Activated CD4-positive, alpha-beta T cell treated with anti-CD3 and anti-CD28 coated beads, Interleukin-2, amount 10 ng/mL, durations not matched to agents 24 days and 14 days (primary cell): ENCODE measurements at regions not wholly inside any gene's neighbourhood (a gene's known extent, or its start where the extent isn't known, plus 50 kb on each side); places are given as distances from the start of the nearest gene placed in this dataset.

Experiments
- DNase-seq: peaks from one replicate; pipeline ENCODE4 v3.0.0; 2022
- H3K27ac Mint-ChIP-seq: one replicate; pipeline ENCODE4 v1.8.0; 2022; ENCODE audit warnings: mild to moderate bottlenecking, mixed read lengths
- H3K27me3 Mint-ChIP-seq: one replicate; pipeline ENCODE4 v1.8.0; 2022; ENCODE audit warnings: mixed read lengths
- H3K36me3 Mint-ChIP-seq: one replicate; pipeline ENCODE4 v1.8.0; 2022; ENCODE audit warnings: low read depth, mild to moderate bottlenecking, mixed read lengths
- H3K4me1 Mint-ChIP-seq: one replicate; pipeline ENCODE4 v1.8.0; 2021; ENCODE audit warnings: mixed read lengths
- H3K4me3 Mint-ChIP-seq: one replicate; pipeline ENCODE4 v1.8.0; 2022; ENCODE audit warnings: mild to moderate bottlenecking, moderate library complexity, mixed read lengths
- H3K9me3 Mint-ChIP-seq: one replicate; pipeline ENCODE4 v1.8.0; 2021; ENCODE audit warnings: mixed read lengths
- intact Hi-C: fragments of 100-400 bp; cut with micrococcal nuclease; formaldehyde crosslinking; loops from one replicate; pipeline ENCODE4 v1.15.1; 2023

DNA sequence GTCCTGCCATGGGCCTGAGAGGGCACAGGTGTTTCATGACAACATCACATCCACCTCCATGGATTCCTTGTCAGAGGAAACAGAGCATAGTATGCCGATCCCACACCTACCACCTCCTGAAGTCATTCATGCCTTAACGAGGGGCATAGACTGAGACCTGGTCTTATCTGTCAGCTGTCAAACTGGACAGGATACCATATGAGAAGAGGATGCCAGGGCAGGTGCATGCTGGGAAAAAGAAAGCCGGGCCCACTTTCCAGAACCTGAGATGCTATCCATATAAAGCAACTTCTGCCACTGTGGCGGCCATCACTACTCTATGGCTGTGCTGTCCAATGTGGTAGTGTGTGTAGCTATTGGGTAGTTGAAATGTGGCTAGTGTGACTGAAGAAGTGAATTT lies 116.0 kb upstream of the SIX2 start:
- DNase-seq: no peak
- no peaks in the 10 kb centered on the region for H3K27me3 Mint-ChIP-seq
- H3K4me1 Mint-ChIP-seq: no peaks in the 10 kb centered on the region
- intact Hi-C loops: no loop called here
- H3K4me3 Mint-ChIP-seq: no peak overlapping the region
- H3K27ac Mint-ChIP-seq: no peak overlapping the region
- H3K36me3 Mint-ChIP-seq: no peaks in the 10 kb centered on the region
- H3K9me3 Mint-ChIP-seq: no peaks in the 10 kb centered on the region

DNA sequence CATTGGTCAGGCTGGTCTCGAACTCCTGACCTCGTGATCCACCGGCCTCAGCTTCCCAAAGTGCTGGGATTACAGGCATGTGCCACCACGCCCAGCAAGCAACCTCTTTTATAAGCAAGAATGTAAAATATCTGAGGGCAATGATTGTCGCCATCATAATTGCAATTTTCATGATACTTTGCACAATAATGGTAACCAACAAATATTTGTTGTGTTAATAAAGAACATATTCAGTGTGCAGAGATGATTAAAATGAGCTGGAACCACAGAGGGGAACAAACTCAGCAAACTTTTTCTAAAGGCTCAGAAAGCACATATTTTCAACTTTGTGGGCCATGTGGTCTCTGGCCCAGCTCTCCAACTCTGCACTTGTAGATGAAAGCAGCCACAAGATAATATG lies 115.2 kb upstream of the SIX2 start:
- Mint-ChIP-seq H3K4me1 (no peaks in the 10 kb centered on the region), H3K4me3 (no peak overlapping the region), H3K27ac (no peak overlapping the region), H3K27me3 (no peaks in the 10 kb centered on the region), H3K9me3 (no peaks in the 10 kb centered on the region), H3K36me3 (no peaks in the 10 kb centered on the region)
- intact Hi-C loops: no loop called here
- DNase-seq: no peak

DNA sequence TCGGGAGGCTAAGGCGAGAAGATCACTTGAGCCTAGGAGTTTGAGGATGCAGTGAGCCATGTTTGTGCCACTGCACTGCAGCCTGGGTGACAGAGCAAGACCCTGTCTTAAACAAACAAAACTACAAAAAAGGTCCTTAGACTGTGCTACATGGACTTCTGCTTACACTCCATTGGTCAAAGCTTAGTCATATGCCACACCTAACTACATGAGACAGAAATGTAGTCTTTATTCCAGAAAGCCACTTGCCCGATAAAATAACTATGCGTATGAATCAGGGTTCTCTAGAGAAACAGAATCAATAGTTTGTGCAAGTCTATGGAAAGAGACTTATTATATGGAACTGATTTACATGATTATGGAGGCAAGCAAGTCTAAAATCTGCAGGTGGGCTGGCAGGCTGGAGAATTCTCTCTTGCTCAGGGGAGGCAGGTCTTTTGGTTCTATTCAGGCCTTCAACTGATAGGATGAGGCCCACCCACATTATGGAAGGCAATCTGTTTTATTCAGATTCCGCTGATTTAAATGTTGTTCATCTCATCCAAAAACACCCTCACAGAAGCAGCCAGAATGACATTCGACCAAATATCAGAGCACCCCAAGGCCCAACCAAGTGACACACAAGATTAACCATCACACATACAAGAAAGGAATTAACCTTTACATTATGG lies 114.4 kb upstream of the SIX2 start:
- H3K27ac Mint-ChIP-seq: no peak overlapping the region
- no peak overlapping the region for H3K4me3 Mint-ChIP-seq
- H3K27me3 Mint-ChIP-seq: no peaks in the 10 kb centered on the region
- no peaks in the 10 kb centered on the region for H3K9me3 Mint-ChIP-seq
- no peaks in the 10 kb centered on the region for H3K4me1 Mint-ChIP-seq
- intact Hi-C loops: no loop called here
- DNase-seq: no peak
- H3K36me3 Mint-ChIP-seq: no peaks in the 10 kb centered on the region

DNA sequence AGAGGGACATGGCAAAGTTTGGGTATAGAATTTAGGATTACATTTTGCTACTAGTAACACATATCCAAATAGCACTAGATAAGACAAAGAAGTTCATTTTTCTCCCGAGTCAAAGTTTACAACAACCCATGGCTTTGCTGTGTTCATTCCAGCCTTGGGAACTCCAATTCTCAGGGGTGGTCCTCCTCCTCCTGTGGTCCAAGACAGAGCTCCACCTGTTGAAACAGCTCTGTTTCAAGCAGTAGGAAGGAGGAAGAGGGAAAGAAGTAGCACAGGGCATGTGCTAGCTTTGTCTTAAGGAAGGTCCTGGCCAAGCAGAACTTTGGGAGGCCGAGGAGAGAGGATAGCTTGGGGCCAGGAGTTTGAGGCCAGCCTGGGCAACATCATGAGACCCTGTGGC lies 113.8 kb upstream of the SIX2 start:
- H3K27ac Mint-ChIP-seq: no peak overlapping the region
- no peak for DNase-seq
- H3K36me3 Mint-ChIP-seq: no peaks in the 10 kb centered on the region
- intact Hi-C loops: no loop called here
- H3K4me3 Mint-ChIP-seq: no peak overlapping the region
- no peaks in the 10 kb centered on the region for H3K9me3 Mint-ChIP-seq
- H3K4me1 Mint-ChIP-seq: no peaks in the 10 kb centered on the region
- no peaks in the 10 kb centered on the region for H3K27me3 Mint-ChIP-seq

DNA sequence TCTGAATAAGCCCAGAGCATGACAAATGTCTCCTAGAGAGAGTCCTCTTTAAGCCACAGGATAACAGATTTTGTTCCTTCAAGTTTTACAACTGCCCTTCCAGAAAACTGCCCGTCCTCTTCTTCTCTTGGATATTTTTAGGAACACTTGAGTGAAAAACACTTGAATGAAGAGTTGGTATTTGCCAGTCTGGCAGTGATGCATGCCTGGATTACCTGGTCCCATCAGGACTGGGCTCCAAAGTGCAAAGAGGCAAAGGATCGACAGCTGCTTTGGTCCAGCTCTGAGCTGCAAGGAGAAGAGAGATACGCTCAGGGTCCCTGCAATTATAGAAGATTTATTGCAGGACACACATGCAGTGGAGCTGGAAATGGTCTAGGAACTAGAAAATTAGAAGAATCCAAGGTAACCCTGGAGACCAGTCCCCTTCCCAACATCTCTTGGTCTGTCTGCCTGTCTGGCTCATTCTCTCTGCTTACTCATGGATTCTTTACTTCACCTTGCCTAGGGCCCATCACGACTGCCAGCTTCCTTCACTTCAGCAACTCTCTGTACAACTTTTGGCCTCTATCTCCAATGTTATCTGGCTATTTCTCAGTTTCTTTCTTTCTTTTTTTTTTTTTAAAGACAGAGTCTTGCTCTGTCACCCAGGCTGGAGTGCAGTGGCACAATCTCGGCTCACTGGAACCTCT lies 112.1 kb upstream of the SIX2 start:
- DNase-seq: no peak
- Mint-ChIP-seq H3K9me3 (no peaks in the 10 kb centered on the region), H3K27ac (no peak overlapping the region)

DNA sequence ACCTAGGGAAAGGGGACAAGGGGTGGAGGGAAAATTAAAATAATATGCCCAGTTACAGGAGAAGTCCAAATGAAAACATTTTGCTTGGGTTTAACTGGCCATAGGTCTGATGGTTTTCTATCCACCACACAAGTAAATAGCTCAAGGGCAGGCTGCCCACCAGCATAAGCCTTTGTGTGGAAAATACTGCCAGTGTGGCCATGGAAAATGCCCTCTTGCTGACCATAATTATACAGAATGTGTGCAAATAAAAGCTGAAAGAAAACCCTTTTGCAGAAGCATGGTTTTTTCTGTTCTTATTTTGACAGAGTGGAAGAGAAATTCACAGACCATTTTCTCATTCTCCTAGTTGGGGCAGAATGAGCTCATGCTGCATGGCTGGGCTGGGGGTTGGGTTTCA lies 111.3 kb upstream of the SIX2 start:
- no peaks in the 10 kb centered on the region for H3K4me1 Mint-ChIP-seq

More for the DNA sequence above, 112.1 kb upstream of the SIX2 start:
- H3K27me3 Mint-ChIP-seq: no peaks in the 10 kb centered on the region
- H3K36me3 Mint-ChIP-seq: no peaks in the 10 kb centered on the region
- intact Hi-C loops: no loop called here
- H3K4me3 Mint-ChIP-seq: no peak overlapping the region
- H3K4me1 Mint-ChIP-seq: no peaks in the 10 kb centered on the region

DNA sequence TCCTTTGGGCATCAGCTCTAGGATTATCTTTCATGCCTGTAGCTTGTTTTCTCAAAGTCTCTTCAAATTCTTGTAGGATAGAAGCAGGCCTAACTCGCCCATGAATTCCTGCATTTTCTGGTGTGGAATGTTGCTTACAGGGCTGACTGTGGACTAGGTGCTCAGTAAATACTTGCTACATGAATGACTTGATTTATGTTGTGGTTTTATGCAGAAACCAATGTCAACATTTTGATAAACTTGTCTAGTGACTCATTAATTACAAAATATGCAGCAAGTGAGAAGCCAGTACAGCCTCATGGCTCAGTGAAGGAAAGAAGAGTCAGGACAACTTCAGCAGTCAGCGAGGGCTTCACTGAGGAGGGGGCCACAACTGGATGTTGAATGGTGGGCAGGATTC lies 110.6 kb upstream of the SIX2 start:
- Mint-ChIP-seq H3K4me1 (no peaks in the 10 kb centered on the region), H3K36me3 (no peaks in the 10 kb centered on the region), H3K9me3 (no peaks in the 10 kb centered on the region), H3K4me3 (no peak overlapping the region), H3K27me3 (no peaks in the 10 kb centered on the region), H3K27ac (no peak overlapping the region)
- intact Hi-C loops: no loop called here
- no peak for DNase-seq

More for the DNA sequence above, 111.3 kb upstream of the SIX2 start:
- intact Hi-C loops: no loop called here
- H3K27me3 Mint-ChIP-seq: no peaks in the 10 kb centered on the region
- no peak overlapping the region for H3K4me3 Mint-ChIP-seq
- H3K27ac Mint-ChIP-seq: no peak overlapping the region
- no peaks in the 10 kb centered on the region for H3K36me3 Mint-ChIP-seq
- no peak for DNase-seq
- no peaks in the 10 kb centered on the region for H3K9me3 Mint-ChIP-seq

DNA sequence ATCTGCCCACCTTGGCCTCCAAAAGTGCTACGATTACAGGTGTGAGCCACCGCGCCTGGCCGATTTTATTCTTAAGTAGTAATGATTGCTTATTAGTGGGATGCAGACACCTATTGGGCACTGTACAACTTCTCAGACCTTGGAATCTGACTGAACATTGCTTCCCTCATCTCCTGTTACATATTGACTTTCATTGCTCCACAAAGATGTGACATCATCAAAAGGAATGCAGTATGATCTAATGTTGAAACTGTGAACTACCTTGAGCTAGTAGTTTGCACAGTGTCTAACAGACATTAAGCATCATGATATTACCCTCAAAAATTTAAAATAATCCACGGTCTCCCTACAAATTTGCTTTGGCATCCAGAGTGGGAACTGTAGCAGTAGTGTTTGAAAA lies 109.8 kb upstream of the SIX2 start:
- no peaks in the 10 kb centered on the region for H3K9me3 Mint-ChIP-seq
- no peaks in the 10 kb centered on the region for H3K27me3 Mint-ChIP-seq
- H3K4me3 Mint-ChIP-seq: no peak overlapping the region

DNA sequence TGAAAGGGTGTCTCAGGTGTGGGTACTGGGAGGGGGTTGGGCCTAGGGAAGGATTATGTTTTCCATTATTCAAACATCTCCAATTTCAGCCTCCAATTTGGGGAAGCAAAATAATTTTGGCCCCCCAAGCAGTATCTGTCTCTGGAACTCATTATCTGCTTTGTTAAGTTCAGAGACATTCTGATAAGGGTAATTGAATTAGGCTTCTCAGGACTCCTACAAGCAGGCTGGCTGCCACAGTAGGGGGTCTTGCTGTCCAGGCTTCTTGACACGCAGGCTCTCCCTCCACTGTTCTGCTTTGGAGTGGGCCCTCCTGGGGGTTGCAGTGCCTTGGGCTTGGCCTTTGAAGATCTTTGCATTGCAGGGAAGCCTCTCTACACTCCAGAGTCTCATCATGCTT lies 108.1 kb upstream of the SIX2 start:
- no peaks in the 10 kb centered on the region for H3K36me3 Mint-ChIP-seq
- no peaks in the 10 kb centered on the region for H3K4me1 Mint-ChIP-seq
- no peak overlapping the region for H3K4me3 Mint-ChIP-seq
- DNase-seq: no peak
- H3K27me3 Mint-ChIP-seq: no peaks in the 10 kb centered on the region
- H3K9me3 Mint-ChIP-seq: no peaks in the 10 kb centered on the region
- H3K27ac Mint-ChIP-seq: no peak overlapping the region
- intact Hi-C loops: no loop called here

More for the DNA sequence above, 109.8 kb upstream of the SIX2 start:
- Mint-ChIP-seq H3K27ac (no peak overlapping the region), H3K36me3 (no peaks in the 10 kb centered on the region), H3K4me1 (no peaks in the 10 kb centered on the region)
- intact Hi-C loops: no loop called here
- no peak for DNase-seq

DNA sequence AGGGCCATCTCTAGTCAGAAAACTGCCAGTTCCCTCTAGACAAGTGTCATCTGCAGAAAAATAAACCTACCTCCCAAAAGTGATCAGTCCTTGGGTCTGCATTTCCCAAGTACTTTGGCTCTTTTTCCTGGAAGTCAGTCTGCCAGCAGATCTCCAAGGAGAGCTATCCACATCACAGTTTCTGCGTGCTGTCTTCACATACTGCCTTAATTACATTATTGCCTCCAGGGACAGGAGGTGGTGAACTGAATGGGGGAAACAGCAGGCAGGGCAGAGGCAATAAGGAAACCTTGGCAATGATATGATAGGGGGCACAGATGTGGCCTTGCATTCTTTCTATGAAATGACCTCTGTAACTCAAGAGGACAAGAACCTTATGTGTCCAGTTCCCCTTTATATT lies 105.9 kb upstream of the SIX2 start:
- intact Hi-C loops: no loop called here

DNA sequence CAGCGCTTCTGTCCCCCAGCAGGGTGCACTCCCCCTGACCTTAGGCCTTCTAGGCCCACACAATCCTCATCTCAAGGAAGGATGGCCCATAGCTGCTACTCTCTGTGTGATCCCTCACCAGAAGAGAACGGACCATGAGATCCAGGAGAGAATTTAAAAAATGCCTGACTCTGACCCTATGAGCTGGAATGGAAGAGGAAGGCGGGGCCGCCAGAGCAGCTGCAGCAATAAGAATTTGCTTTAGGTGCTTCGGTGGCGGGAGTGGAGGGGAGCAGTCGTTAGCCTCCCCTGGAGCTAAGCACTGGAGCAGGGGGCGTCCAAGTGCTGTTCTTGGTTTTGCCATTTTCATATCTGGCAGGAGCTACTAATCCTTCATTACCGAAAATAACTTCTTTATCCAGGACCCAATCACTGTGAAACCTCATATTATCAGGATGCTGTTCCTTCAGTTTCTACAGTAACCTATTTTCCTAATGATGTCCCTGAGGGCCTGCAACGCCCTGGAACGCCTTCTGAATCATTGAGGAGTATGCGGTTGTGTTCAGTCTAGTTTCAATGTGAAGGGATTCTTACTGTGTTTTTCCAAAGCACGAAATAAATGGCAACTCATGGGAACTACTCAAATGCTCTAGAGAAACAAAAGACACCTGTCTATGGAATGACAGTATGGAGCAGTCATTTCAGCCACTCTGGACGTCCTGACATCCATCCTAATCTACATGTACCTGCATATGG lies 105.1 kb upstream of the SIX2 start:
- H3K27me3 Mint-ChIP-seq: no peaks in the 10 kb centered on the region
- DNase-seq: no peak
- intact Hi-C loops: no loop called here
- H3K4me3 Mint-ChIP-seq: no peak overlapping the region
- no peak overlapping the region for H3K27ac Mint-ChIP-seq
- H3K9me3 Mint-ChIP-seq: no peaks in the 10 kb centered on the region
- H3K4me1 Mint-ChIP-seq: no peaks in the 10 kb centered on the region
- H3K36me3 Mint-ChIP-seq: no peaks in the 10 kb centered on the region

More for the DNA sequence above, 105.9 kb upstream of the SIX2 start:
- Mint-ChIP-seq H3K4me3 (no peak overlapping the region), H3K9me3 (no peaks in the 10 kb centered on the region), H3K27ac (no peak overlapping the region), H3K4me1 (no peaks in the 10 kb centered on the region), H3K27me3 (no peaks in the 10 kb centered on the region), H3K36me3 (no peaks in the 10 kb centered on the region)
- no peak for DNase-seq

DNA sequence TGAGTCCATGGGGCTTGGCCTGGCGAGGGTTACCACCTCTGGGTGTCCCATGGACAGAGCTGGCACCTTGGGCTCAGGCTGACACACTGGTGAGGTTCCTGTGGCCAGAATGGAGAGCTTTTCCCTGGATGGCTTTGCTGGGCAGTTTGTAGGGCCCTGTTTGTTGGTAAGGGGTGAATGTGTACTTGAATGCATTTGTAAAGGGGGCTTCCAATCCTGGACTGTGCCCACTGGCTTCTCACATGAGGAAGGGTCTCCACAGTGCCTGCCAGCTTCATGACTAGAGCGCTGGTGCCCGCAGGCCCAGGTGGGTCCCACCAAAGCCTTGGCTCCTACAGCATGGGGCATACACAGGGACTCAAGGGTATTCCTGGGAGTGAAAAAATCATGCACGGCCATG lies 103.5 kb upstream of the SIX2 start:
- Mint-ChIP-seq H3K27ac (no peak overlapping the region), H3K4me3 (no peak overlapping the region), H3K4me1 (no peaks in the 10 kb centered on the region), H3K36me3 (no peaks in the 10 kb centered on the region), H3K27me3 (no peaks in the 10 kb centered on the region), H3K9me3 (no peaks in the 10 kb centered on the region)
- no peak for DNase-seq
- intact Hi-C loops: no loop called here

DNA sequence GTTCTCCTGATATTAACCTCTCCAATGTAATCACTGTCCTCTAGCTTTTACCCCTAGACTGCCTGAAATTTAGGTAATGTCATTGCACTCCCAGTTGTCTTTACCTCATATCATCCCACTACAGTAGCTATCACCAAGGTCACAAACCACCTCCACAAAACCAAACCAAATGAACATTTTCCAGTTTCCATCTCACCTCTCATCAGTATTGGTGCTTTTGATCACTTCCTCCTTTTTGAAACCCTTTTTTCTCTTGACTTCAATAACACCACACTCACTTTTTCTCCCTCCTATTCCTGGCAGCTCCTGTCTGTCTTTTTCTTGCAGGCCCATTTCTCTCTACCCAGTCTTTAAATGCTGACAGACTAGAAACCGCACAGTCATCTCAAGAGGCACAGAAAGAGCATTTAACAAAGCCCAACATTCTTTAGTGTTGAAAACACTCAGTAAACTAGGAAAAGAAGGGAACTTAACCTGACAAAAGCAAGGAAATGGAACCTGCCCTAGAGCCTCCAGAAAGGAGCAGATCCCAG lies 95.9 kb upstream of the SIX2 start:
- intact Hi-C loops: no loop called here
- Mint-ChIP-seq H3K27ac (no peak overlapping the region), H3K4me1 (no peaks in the 10 kb centered on the region), H3K36me3 (no peaks in the 10 kb centered on the region), H3K27me3 (peaks cover 5% of the 10 kb centered on the region), H3K9me3 (no peaks in the 10 kb centered on the region), H3K4me3 (no peak overlapping the region)
- no peak for DNase-seq

DNA sequence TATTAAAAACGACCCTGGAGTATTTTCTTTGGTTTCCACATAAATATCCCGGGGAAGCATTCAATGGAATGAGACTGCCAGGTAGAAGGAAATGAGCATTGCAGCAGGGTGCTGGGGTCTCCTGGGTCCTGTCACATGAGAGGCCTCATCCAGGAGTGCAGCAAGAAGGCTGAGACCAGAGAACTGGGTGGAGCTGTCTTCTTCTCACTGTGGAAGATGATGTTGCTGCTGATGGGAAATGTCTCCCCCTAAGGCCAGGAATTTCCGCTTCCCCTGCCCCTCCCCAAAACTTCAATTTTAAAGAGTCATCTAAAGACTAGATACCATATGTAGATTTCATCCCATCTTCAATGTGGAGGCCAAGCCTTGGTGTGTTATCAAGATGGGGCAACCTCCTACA lies 95.2 kb upstream of the SIX2 start:
- Mint-ChIP-seq H3K4me3 (no peak overlapping the region), H3K4me1 (no peaks in the 10 kb centered on the region), H3K36me3 (no peaks in the 10 kb centered on the region), H3K9me3 (no peaks in the 10 kb centered on the region), H3K27me3 (peaks cover 5% of the 10 kb centered on the region), H3K27ac (no peak overlapping the region)
- intact Hi-C loops: no loop called here
- no peak for DNase-seq
